ENCODE measurements at regions not wholly inside any gene's neighbourhood (a gene's known extent, or its start where the extent isn't known, plus 50 kb on each side); places are given as distances from the start of the nearest gene placed in this dataset.

DNA sequence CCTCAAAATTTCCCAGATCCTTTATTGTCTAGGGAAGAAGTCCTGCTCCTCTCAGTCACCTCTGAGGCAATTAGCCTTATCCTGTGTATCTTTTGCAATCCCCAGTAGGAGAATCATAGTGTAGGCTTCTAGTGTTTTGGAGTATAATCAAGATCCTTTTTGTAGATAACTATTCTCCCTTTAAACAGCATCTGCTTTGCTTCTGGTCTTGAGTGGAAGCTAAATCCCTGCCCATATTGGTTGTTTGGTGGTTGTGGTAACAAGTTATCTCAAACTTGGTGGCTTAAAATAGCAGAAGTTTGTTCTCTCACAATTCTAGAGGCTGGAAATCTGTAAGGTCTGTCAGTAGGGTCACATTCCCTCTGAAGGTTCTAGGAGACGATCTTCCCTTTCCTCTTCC is 217.5 kb upstream of the RASGRP1 start:
- no peak for TF ChIP-seq SMC3 (IDR thresholded peaks at IDR 0.05; ENCODE audit: low read length)
- no peak for TF ChIP-seq CTCF (CRISPR knock-in tag; IDR thresholded peaks at IDR 0.05)
